ENCODE measurements at regions not wholly inside any gene's neighbourhood (a gene's known extent, or its start where the extent isn't known, plus 50 kb on each side); places are given as distances from the start of the nearest gene placed in this dataset.
"Not testable (repeated sequence)": the region's sequence is repeated elsewhere in the genome, so short reads cannot be mapped to it uniquely, and the experiment has no call there.

DNA sequence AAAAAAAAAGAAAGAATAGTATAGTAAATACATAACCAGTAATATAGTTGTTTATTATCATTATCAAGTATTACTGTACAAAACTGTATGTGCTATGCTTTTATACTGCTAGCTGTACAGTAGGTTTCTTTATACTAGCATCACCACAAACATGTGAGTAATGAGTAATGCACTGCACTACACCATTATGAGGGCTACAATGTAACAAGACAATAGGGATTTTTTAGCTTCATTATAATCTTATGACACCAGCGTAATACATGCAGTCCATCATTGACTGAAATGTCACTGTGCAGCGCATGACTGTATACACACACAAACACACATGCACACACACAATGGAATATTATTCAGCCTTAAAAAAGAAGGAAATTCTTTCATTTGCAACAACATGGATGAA lies 111.5 kb upstream of the ZBED5 start:
- DNase-seq (no peak), FAIRE-seq (no peak), ATAC-seq (no peak)
- no peak overlapping the region for H3K4me3 ChIP-seq
- H3K4me1 ChIP-seq: no peaks in the 10 kb centered on the region
- intact Hi-C loops (cut with DNase I): no loop called here
- H3K36me3 ChIP-seq: no peaks in the 10 kb centered on the region
- H3K27ac ChIP-seq: no peak overlapping the region
- TF ChIP-seq, protein P1, sequence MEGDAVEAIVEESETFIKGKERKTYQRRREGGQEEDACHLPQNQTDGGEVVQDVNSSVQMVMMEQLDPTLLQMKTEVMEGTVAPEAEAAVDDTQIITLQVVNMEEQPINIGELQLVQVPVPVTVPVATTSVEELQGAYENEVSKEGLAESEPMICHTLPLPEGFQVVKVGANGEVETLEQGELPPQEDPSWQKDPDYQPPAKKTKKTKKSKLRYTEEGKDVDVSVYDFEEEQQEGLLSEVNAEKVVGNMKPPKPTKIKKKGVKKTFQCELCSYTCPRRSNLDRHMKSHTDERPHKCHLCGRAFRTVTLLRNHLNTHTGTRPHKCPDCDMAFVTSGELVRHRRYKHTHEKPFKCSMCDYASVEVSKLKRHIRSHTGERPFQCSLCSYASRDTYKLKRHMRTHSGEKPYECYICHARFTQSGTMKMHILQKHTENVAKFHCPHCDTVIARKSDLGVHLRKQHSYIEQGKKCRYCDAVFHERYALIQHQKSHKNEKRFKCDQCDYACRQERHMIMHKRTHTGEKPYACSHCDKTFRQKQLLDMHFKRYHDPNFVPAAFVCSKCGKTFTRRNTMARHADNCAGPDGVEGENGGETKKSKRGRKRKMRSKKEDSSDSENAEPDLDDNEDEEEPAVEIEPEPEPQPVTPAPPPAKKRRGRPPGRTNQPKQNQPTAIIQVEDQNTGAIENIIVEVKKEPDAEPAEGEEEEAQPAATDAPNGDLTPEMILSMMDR (IDR thresholded peaks at IDR 0.05): no peak
- H3K9me3 ChIP-seq: no peaks in the 10 kb centered on the region
- no peaks in the 10 kb centered on the region for H3K27me3 ChIP-seq
- WGBS, 2 donors: 95 to 100% methylated on average over 2 of the region's 2 CpGs

GRCh38 chr11:10956884-10957283 lies 99.0 kb upstream of the ZBED5 start:
- ATAC-seq; H3K27ac ChIP-seq; H3K9me3 ChIP-seq; H3K36me3 ChIP-seq; H3K4me3 ChIP-seq; FAIRE-seq; H3K4me1 ChIP-seq; H3K27me3 ChIP-seq; intact Hi-C loops (cut with DNase I); DNase-seq: not testable (repeated sequence)
- WGBS, 2 donors: 38 to 53% methylated on average over 1 of the region's 1 CpG

DNA sequence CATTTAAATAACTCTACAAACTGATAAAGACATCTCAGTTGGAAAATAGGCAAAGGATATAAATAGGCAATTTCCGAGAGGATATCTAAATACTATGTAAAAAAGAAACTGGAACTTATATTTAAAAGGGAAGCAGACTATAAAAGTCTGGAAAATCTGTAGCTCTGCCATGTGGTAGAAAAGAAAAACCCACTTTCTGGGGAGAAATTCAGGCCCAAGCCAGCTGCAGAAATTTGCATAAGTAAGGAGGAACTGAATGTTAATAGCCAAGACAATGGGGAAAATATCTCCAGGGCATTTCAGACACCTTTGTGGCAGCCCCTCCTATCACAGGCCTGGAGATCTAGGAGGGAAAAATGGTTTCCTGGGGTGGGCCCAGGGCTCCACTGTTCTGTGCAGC lies 97.8 kb upstream of the ZBED5 start:
- intact Hi-C loops (cut with DNase I): no loop called here
- Histone ChIP-seq H3K27ac (no peak overlapping the region), H3K9me3 (no peaks in the 10 kb centered on the region), H3K4me1 (no peaks in the 10 kb centered on the region), H3K4me3 (no peak overlapping the region), H3K36me3 (no peaks in the 10 kb centered on the region), H3K27me3 (no peaks in the 10 kb centered on the region)
- WGBS, 2 donors: 82 to 88% methylated on average over 1 of the region's 1 CpG
- DNase-seq (no peak), FAIRE-seq (no peak), ATAC-seq (no peak)
- TF ChIP-seq, protein P1 (IDR thresholded peaks at IDR 0.05): no peak

DNA sequence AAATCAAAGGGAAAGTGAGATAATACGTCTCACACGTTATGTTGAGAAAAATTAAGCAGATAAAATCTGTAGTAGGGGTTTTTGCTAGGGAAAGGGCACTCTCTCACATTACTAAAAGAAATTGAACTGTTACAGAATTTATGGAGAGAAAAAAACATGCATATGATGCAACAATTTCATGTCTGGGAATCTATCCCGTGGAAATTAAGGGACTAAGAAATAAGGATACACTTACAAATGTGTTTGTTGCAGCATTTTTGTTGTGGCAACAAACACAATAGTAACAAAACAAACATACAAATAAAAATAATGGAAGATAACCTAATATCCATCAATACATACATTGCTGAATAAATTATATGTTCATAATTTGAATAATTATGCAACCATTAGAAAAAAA lies 96.3 kb upstream of the ZBED5 start:
- FAIRE-seq (no peak), ATAC-seq (no peak), DNase-seq (no peak)
- Histone ChIP-seq H3K4me3 (no peak overlapping the region), H3K27me3 (no peaks in the 10 kb centered on the region), H3K4me1 (no peaks in the 10 kb centered on the region), H3K36me3 (no peaks in the 10 kb centered on the region), H3K27ac (no peak overlapping the region), H3K9me3 (no peaks in the 10 kb centered on the region)
- TF ChIP-seq, protein P1 (IDR thresholded peaks at IDR 0.05): no peak
- intact Hi-C loops (cut with DNase I): no loop called here
- 76 to 83% methylated on average over 3 of the region's 3 CpGs for WGBS, 2 donors

GRCh38 chr11:10952872-10953271 lies 95.0 kb upstream of the ZBED5 start:
- FAIRE-seq (no peak), DNase-seq (no peak), ATAC-seq (no peak)
- H3K4me1 ChIP-seq: no peaks in the 10 kb centered on the region
- H3K27ac ChIP-seq: no peak overlapping the region
- H3K27me3 ChIP-seq: no peaks in the 10 kb centered on the region
- H3K36me3 ChIP-seq: no peaks in the 10 kb centered on the region
- H3K9me3 ChIP-seq: no peaks in the 10 kb centered on the region
- H3K4me3 ChIP-seq: no peak overlapping the region
- WGBS, 2 donors: 0 to 68% methylated on average over 1 of the region's 1 CpG
- intact Hi-C loops (cut with DNase I): no loop called here
- TF ChIP-seq, protein P1 (IDR thresholded peaks at IDR 0.05): no peak

DNA sequence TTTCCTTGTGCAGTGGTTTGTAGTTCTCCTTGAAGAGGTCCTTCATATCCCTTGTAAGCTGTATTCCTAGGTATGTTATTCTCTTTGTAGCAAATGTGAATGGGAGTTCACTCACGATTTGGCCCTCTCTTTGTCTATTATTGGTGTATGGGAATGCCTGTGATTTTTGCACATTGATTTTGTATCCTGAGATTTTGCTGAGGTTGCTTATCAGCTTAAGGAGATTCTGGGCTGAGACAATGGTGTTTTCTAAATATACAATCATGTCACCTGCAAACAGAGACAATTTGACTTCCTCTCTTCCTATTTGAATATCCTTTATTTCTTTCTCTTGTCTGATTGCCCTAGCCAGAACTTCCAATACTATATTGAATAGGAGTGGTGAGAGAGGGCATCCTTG lies 90.1 kb upstream of the ZBED5 start:
- H3K9me3 ChIP-seq; H3K36me3 ChIP-seq; H3K27ac ChIP-seq; DNase-seq; H3K4me3 ChIP-seq; H3K4me1 ChIP-seq; FAIRE-seq; intact Hi-C loops (cut with DNase I); ATAC-seq; H3K27me3 ChIP-seq: not testable (repeated sequence)
- WGBS, 2 donors: 43 to 45% methylated on average over 1 of the region's 1 CpG
